ENCODE measurements at regions not wholly inside any gene's neighbourhood (a gene's known extent, or its start where the extent isn't known, plus 50 kb on each side); places are given as distances from the start of the nearest gene placed in this dataset.

DNA sequence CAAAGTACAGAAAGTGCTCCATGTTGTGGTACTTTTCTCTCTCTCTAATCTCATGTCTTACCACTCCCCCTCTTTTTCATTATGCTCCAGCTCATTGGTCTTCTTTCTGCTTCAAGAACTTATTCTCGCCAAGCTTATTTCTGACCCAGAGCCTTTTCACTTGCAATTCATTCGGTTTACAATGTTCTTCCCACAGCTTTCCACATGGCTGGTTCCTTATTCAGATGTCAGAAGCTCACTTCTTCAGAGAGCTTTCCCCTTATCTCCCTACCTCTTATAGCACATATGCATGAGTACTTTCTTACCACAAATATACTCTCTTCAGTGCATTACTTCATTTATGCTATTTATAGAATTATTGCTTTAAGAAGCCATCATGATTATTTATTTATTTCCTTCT, 338.8 kb upstream of the ATP10B start:
- in situ Hi-C loops (cut with MboI), result no loop called here
- ChIA-PET POLR2A (no interaction called here), RAD21 (ENCODE audit: unreplicated experiment) (no interaction called here), CTCF (no interaction called here), SMC1A (ENCODE audit: uncharacterized antibody, unreplicated experiment) (no interaction called here)
- 58% methylated on average over 2 of the region's 2 CpGs for WGBS (ENCODE audit: insufficient coverage, insufficient replicate concordance, low lambda C conversion rate, missing lambda C conversion rate)
- Histone ChIP-seq H4K20me1 (ENCODE audit: control insufficient read depth, insufficient read depth) (no peaks in the 10 kb centered on the region), H3K79me2 (ENCODE audit: control insufficient read depth, insufficient read depth, low read length) (no peaks in the 10 kb centered on the region), H3K36me3 (ENCODE audit: control insufficient read depth in 2 of 2, insufficient read depth in 2 of 2, low read length in 1 of 2) (no peaks in the 10 kb centered on the region), H3K4me1 (ENCODE audit: control insufficient read depth, insufficient read depth, low read length) (no peaks in the 10 kb centered on the region), H3K4me2 (ENCODE audit: control insufficient read depth, insufficient read depth) (no peak overlapping the region), H2AFZ (ENCODE audit: control insufficient read depth, low read depth, low read length) (no peak overlapping the region), H3K9me3 (replicated peaks; ENCODE audit: control insufficient read depth, insufficient read depth, low read length) (no peaks in the 10 kb centered on the region), H3K27ac (ENCODE audit: control insufficient read depth, insufficient read depth) (no peak overlapping the region), H3K9ac (ENCODE audit: control insufficient read depth, insufficient read depth, low read length) (no peak overlapping the region), H3K4me3 (no peak overlapping the region), H3K27me3 (replicated peaks in 1 of 2; ENCODE audit: control insufficient read depth in 2 of 2, insufficient read depth in 2 of 2, low read length in 1 of 2) (no peaks in the 10 kb centered on the region)
- ATAC-seq (no peak), FAIRE-seq (no peak), DNase-seq (ENCODE audit: low read depth, low spot score) (no peak)
- TF ChIP-seq MTA3 (IDR thresholded peaks at IDR 0.05; ENCODE audit: borderline replicate concordance, low read length) (no peak), NFIC (IDR thresholded peaks at IDR 0.05; ENCODE audit: low read depth, low read length) (0 out of 2 replicates have a peak, but pooled peaks have one; percentile 28), MEF2A (IDR thresholded peaks at IDR 0.05; ENCODE audit: insufficient read depth, low read depth, low read length) (0 out of 2 replicates have a peak, but pooled peaks have one; percentile 13), BACH1 (IDR thresholded peaks at IDR 0.05; ENCODE audit: borderline replicate concordance) (no peak), PAX5 (IDR thresholded peaks at IDR 0.05; ENCODE audit: borderline replicate concordance, low read depth, low read length) (0 out of 2 replicates have a peak, but pooled peaks have one; percentile 10), RUNX3 (IDR thresholded peaks at IDR 0.05; ENCODE audit: low read length) (peak; percentile 57)
- intact Hi-C loops (cut with micrococcal nuclease; ENCODE audit: unreplicated experiment), result no loop called here
- BruUV-seq (replicated peaks), result no TSS peak

DNA sequence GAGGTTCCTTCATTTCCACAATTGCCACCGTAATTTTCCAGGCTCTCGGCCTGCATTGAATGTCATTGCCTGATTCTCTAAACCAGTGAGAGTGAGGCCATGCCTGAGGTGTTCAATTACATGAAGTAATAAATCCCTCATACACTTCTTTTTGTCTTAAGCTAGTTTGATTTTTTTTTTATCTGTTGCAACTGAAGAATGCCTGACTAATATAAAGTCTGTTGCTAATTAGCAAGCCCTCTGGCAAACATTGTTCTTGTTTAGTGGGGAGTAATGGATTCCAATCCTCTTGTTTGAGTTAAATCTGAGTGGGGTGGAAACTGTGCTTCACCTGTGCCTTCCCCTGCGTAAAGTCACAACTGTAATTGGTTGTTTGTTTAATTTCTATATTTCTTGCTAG, 338.1 kb upstream of the ATP10B start:
- WGBS (ENCODE audit: insufficient coverage, insufficient replicate concordance, low lambda C conversion rate, missing lambda C conversion rate), result 62% methylated on average over 3 of the region's 3 CpGs
- BruUV-seq (replicated peaks), result no TSS peak
- H3K9ac ChIP-seq (ENCODE audit: control insufficient read depth, insufficient read depth, low read length), result no peak overlapping the region
- in situ Hi-C loops (cut with MboI), result no loop called here
- H3K4me2 ChIP-seq (ENCODE audit: control insufficient read depth, insufficient read depth), result no peak overlapping the region
- no peaks in the 10 kb centered on the region for H3K4me1 ChIP-seq (ENCODE audit: control insufficient read depth, insufficient read depth, low read length)
- no peak overlapping the region for H3K27ac ChIP-seq (ENCODE audit: control insufficient read depth, insufficient read depth)
- intact Hi-C loops (cut with micrococcal nuclease; ENCODE audit: unreplicated experiment), result no loop called here
- ChIA-PET POLR2A (no interaction called here), SMC1A (ENCODE audit: uncharacterized antibody, unreplicated experiment) (no interaction called here), RAD21 (ENCODE audit: unreplicated experiment) (no interaction called here), CTCF (no interaction called here)
- no peaks in the 10 kb centered on the region for H3K9me3 ChIP-seq (replicated peaks; ENCODE audit: control insufficient read depth, insufficient read depth, low read length)
- no peaks in the 10 kb centered on the region for H3K36me3 ChIP-seq (ENCODE audit: control insufficient read depth in 2 of 2, insufficient read depth in 2 of 2, low read length in 1 of 2)
- ATAC-seq (no peak), FAIRE-seq (no peak), DNase-seq (ENCODE audit: low read depth, low spot score) (no peak)
- H3K27me3 ChIP-seq (replicated peaks in 1 of 2; ENCODE audit: control insufficient read depth in 2 of 2, insufficient read depth in 2 of 2, low read length in 1 of 2), result no peaks in the 10 kb centered on the region
- H3K79me2 ChIP-seq (ENCODE audit: control insufficient read depth, insufficient read depth, low read length), result no peaks in the 10 kb centered on the region
- no peak overlapping the region for H3K4me3 ChIP-seq
- no peak overlapping the region for H2AFZ ChIP-seq (ENCODE audit: control insufficient read depth, low read depth, low read length)
- H4K20me1 ChIP-seq (ENCODE audit: control insufficient read depth, insufficient read depth), result no peaks in the 10 kb centered on the region
- TF ChIP-seq IRF4 (IDR thresholded peaks at IDR 0.05; ENCODE audit: low read depth, low read length) (no peak), ZNF217 (IDR thresholded peaks at IDR 0.05) (no peak), BHLHE40 (IDR thresholded peaks at IDR 0.05; ENCODE audit: borderline replicate concordance in 1 of 2, low read depth in 2 of 2, low read length in 1 of 2) (no peak), GATAD2B (conservative IDR thresholded peaks at IDR 0.05; ENCODE audit: low read depth) (no peak), ZNF622 (IDR thresholded peaks at IDR 0.05) (no peak), MTA3 (IDR thresholded peaks at IDR 0.05; ENCODE audit: borderline replicate concordance, low read length) (no peak), ZNF384 (IDR thresholded peaks at IDR 0.05; ENCODE audit: borderline replicate concordance, low read depth, low read length) (no peak), RAD51 (IDR thresholded peaks at IDR 0.05) (no peak)
- TF ChIP-seq, protein P1, sequence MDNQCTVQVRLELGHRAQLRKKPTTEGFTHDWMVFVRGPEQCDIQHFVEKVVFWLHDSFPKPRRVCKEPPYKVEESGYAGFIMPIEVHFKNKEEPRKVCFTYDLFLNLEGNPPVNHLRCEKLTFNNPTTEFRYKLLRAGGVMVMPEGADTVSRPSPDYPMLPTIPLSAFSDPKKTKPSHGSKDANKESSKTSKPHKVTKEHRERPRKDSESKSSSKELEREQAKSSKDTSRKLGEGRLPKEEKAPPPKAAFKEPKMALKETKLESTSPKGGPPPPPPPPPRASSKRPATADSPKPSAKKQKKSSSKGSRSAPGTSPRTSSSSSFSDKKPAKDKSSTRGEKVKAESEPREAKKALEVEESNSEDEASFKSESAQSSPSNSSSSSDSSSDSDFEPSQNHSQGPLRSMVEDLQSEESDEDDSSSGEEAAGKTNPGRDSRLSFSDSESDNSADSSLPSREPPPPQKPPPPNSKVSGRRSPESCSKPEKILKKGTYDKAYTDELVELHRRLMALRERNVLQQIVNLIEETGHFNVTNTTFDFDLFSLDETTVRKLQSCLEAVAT (IDR thresholded peaks at IDR 0.05), result no peak
- TF ChIP-seq, protein P2, sequence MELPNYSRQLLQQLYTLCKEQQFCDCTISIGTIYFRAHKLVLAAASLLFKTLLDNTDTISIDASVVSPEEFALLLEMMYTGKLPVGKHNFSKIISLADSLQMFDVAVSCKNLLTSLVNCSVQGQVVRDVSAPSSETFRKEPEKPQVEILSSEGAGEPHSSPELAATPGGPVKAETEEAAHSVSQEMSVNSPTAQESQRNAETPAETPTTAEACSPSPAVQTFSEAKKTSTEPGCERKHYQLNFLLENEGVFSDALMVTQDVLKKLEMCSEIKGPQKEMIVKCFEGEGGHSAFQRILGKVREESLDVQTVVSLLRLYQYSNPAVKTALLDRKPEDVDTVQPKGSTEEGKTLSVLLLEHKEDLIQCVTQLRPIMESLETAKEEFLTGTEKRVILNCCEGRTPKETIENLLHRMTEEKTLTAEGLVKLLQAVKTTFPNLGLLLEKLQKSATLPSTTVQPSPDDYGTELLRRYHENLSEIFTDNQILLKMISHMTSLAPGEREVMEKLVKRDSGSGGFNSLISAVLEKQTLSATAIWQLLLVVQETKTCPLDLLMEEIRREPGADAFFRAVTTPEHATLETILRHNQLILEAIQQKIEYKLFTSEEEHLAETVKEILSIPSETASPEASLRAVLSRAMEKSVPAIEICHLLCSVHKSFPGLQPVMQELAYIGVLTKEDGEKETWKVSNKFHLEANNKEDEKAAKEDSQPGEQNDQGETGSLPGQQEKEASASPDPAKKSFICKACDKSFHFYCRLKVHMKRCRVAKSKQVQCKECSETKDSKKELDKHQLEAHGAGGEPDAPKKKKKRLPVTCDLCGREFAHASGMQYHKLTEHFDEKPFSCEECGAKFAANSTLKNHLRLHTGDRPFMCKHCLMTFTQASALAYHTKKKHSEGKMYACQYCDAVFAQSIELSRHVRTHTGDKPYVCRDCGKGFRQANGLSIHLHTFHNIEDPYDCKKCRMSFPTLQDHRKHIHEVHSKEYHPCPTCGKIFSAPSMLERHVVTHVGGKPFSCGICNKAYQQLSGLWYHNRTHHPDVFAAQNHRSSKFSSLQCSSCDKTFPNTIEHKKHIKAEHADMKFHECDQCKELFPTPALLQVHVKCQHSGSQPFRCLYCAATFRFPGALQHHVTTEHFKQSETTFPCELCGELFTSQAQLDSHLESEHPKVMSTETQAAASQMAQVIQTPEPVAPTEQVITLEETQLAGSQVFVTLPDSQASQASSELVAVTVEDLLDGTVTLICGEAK (IDR thresholded peaks at IDR 0.05; ENCODE audit: borderline replicate concordance), result no peak

Data from GM12878 (cell line).